Panc1 (cell line): ENCODE measurements at regions not wholly inside any gene's neighbourhood (a gene's known extent, or its start where the extent isn't known, plus 50 kb on each side); places are given as distances from the start of the nearest gene placed in this dataset.

Experiments used
- ATAC-seq: fragments of 200-7000 bp; cut with Tn5 transposase; 2 replicates; pipeline ENCODE4 v1.9.1; 2020; ENCODE audit warnings: mild to moderate bottlenecking, moderate library complexity
- BruUV-seq: library from RNA; stranded (reverse); fragments of 400-500 nt; replicated peaks from 2 replicates; lab custom pipeline; 2021; lab: Mats Ljungman, UMichigan
- CTCF ChIA-PET: fragments of 300-600 bp; sonication (Branson Sonifier 250); formaldehyde crosslinking; loops from one replicate; lab custom pipeline; 2022; ENCODE audit warnings: antibody characterized with exemption; lab: Charles Lee
- POLR2A ChIA-PET: fragments of 300-600 bp; sonication (Branson Sonifier 250); formaldehyde crosslinking; loops from one replicate; lab custom pipeline; 2022; ENCODE audit warnings: antibody characterized with exemption; lab: Charles Lee
- DNase-seq: peaks from one replicate; pipeline ENCODE4 v3.0.0-alpha.2; 2010; ENCODE audit warnings: low read depth, low spot score
- H3K27ac ChIP-seq: 2 replicates; pipeline ENCODE4 v1.5.1; 2011; ENCODE audit warnings: mild to moderate bottlenecking, low read length, inconsistent platforms
- H3K27me3 ChIP-seq: fragments of 200-500 bp; sonication (Bioruptor generic); 2 replicates; pipeline ENCODE4 v1.6.0; 2014; ENCODE audit warnings: low read length, inconsistent platforms; ENCODE audit not compliant: control insufficient read depth, insufficient read depth
- H3K36me3 ChIP-seq: fragments of 200-500 bp; sonication (Bioruptor generic); 2 replicates; pipeline ENCODE4 v1.5.1; 2014; ENCODE audit warnings: inconsistent platforms, mild to moderate bottlenecking, low read length, moderate library complexity; ENCODE audit not compliant: control insufficient read depth, insufficient read depth
- H3K4me1 ChIP-seq: 2 replicates; pipeline ENCODE4 v1.5.1; 2011; ENCODE audit warnings: inconsistent platforms, mild to moderate bottlenecking, low read length, moderate library complexity; ENCODE audit not compliant: control insufficient read depth, insufficient read depth
- H3K4me3 ChIP-seq, 2 experiments: 2 replicates each; pipeline ENCODE4 v1.5.1; 2011 to 2012; ENCODE audit warnings: low read depth in 2 of 2, low read length in 2 of 2, mild to moderate bottlenecking in 2 of 2, inconsistent platforms in 1 of 2, moderate library complexity in 1 of 2
- H3K9me3 ChIP-seq: fragments of 200-500 bp; sonication (Bioruptor generic); 2 replicates; pipeline ENCODE4 v1.5.1; 2014; ENCODE audit warnings: low read depth, mild to moderate bottlenecking, inconsistent platforms, low read length, moderate library complexity; ENCODE audit not compliant: control insufficient read depth, insufficient read depth
- CTCF ChIP-seq: fragments of 450-650 bp; IDR thresholded peaks from 2 replicates; pipeline ENCODE4 v1.5.1; 2017; ENCODE audit warnings: mild to moderate bottlenecking
- POLR2AphosphoS5 ChIP-seq: IDR thresholded peaks from 2 replicates; pipeline ENCODE4 v1.6.1; 2012; ENCODE audit warnings: mild to moderate bottlenecking, low read depth, low read length, moderate library complexity
- REST ChIP-seq, 2 experiments: IDR thresholded peaks; 2 replicates each; pipeline ENCODE4 v1.6.1; 2011 to 2012; ENCODE audit warnings: low read depth in 2 of 2, control low read depth in 1 of 2, low read length in 1 of 2, mild to moderate bottlenecking in 1 of 2, moderate library complexity in 1 of 2; ENCODE audit not compliant: insufficient read depth in 1 of 2
- SIN3A ChIP-seq: IDR thresholded peaks from 2 replicates; pipeline ENCODE4 v1.6.1; 2012; ENCODE audit warnings: low read depth, mild to moderate bottlenecking, low read length, moderate library complexity, borderline replicate concordance; ENCODE audit not compliant: insufficient read depth
- TCF7L2 ChIP-seq: IDR thresholded peaks from 2 replicates; pipeline ENCODE4 v1.6.1; 2011; ENCODE audit warnings: mild to moderate bottlenecking, low read depth, low read length, inconsistent platforms
- in situ Hi-C: cut with HindIII; loops from 2 replicates; pipeline ENCODE4 v1.10.0; 2016; ENCODE audit warnings: low sequenced_read_pairs, low pct_unique_long_range_greater_than_20kb
- intact Hi-C: fragments of 100-400 bp; cut with micrococcal nuclease; formaldehyde crosslinking; loops from one replicate; pipeline ENCODE4 v1.10.0; 2022; ENCODE audit not compliant: unreplicated experiment

GRCh38 chr10:53402594-53402993, 630.0 kb upstream of the MBL2 start:
- POLR2A ChIA-PET, result no interaction called here
- no peak for DNase-seq
- CTCF ChIA-PET, result no interaction called here
- TF ChIP-seq CTCF (no peak), POLR2AphosphoS5 (no peak), TCF7L2 (no peak), SIN3A (no peak), REST (IDR thresholded peaks at IDR 0.05; ENCODE audit: insufficient read depth in 1 of 2, low read depth in 2 of 2, low read length in 1 of 2) (no peak)
- H3K4me3 ChIP-seq, result no peak overlapping the region
- H3K27me3 ChIP-seq, result no peaks in the 10 kb centered on the region
- intact Hi-C loops (no loop called here), in situ Hi-C loops (no loop called here)
- H3K36me3 ChIP-seq, result no peaks in the 10 kb centered on the region
- no peak for ATAC-seq
- no TSS peak for BruUV-seq
- peaks cover under 1% of the 10 kb centered on the region; the same call in 1 of the 2 replicates for H3K9me3 ChIP-seq
- H3K27ac ChIP-seq, result no peak overlapping the region
- no peaks in the 10 kb centered on the region for H3K4me1 ChIP-seq

- Histone ChIP-seq H3K4me1 (no peaks in the 10 kb centered on the region), H3K9me3 (peaks cover 6% of the 10 kb centered on the region; the same call in 1 of the 2 replicates), H3K27me3 (no peaks in the 10 kb centered on the region), H3K36me3 (no peaks in the 10 kb centered on the region), H3K4me3 (no peak overlapping the region), H3K27ac (no peak overlapping the region)
- no peak for TF ChIP-seq TCF7L2
- TF ChIP-seq SIN3A, result no peak
- TF ChIP-seq CTCF, result no peak
- no peak for TF ChIP-seq REST (IDR thresholded peaks at IDR 0.05; ENCODE audit: insufficient read depth in 1 of 2, low read depth in 2 of 2, low read length in 1 of 2)
- TF ChIP-seq POLR2AphosphoS5, result no peak
- ATAC-seq (no peak), DNase-seq (no peak)
- in situ Hi-C loops (no loop called here), intact Hi-C loops (no loop called here)
- ChIA-PET POLR2A (no interaction called here), CTCF (no interaction called here)
- no TSS peak for BruUV-seq
These were observed 629.0 kb upstream of the MBL2 start for GRCh38 chr10:53401536-53401935.
